MM.1S (cell line): ENCODE measurements at regions not wholly inside any gene's neighbourhood (a gene's known extent, or its start where the extent isn't known, plus 50 kb on each side); places are given as distances from the start of the nearest gene placed in this dataset.

ENCODE experiments used
- DNase-seq: peaks from one replicate; pipeline ENCODE4 v3.0.0-alpha.2; 2015
- H2AFZ ChIP-seq: fragments of 300-600 bp; sonication (generic); 2 replicates; pipeline ENCODE4 v1.6.0; 2016; ENCODE audit warnings: antibody characterized with exemption, low read length
- H3F3A ChIP-seq: fragments of 300-600 bp; sonication (generic); 2 replicates; pipeline ENCODE4 v1.6.1; 2016; ENCODE audit warnings: mild to moderate bottlenecking, antibody characterized with exemption, low read length, moderate library complexity, mixed read lengths; ENCODE audit not compliant: insufficient read depth
- H3K27ac ChIP-seq: fragments of 300-600 bp; sonication (generic); 2 replicates; pipeline ENCODE4 v1.5.1; 2016; ENCODE audit warnings: mild to moderate bottlenecking, low read length
- H3K27me3 ChIP-seq: fragments of 300-600 bp; sonication (generic); replicated peaks from 2 replicates; pipeline ENCODE4 v1.6.0; 2016; ENCODE audit warnings: low read length; ENCODE audit not compliant: insufficient read depth
- H3K36me3 ChIP-seq: fragments of 300-600 bp; sonication (generic); replicated peaks from 2 replicates; pipeline ENCODE4 v1.6.1; 2016; ENCODE audit warnings: mild to moderate bottlenecking, low read length, mixed read lengths; ENCODE audit not compliant: insufficient read depth
- H3K4me1 ChIP-seq: fragments of 300-600 bp; sonication (generic); 2 replicates; pipeline ENCODE4 v1.6.1; 2016; ENCODE audit warnings: low read length, mixed read lengths
- H3K4me2 ChIP-seq: fragments of 300-600 bp; sonication (generic); 2 replicates; pipeline ENCODE4 v1.6.0; 2016; ENCODE audit warnings: low read depth, low read length
- H3K4me3 ChIP-seq: fragments of 300-600 bp; sonication (generic); 2 replicates; pipeline ENCODE4 v1.5.1; 2016; ENCODE audit warnings: low read length, mixed read lengths
- H3K79me2 ChIP-seq: fragments of 300-600 bp; sonication (generic); 2 replicates; pipeline ENCODE4 v1.6.1; 2016; ENCODE audit warnings: mixed run types, low read length, mixed read lengths
- H3K9ac ChIP-seq: fragments of 300-600 bp; sonication (generic); 2 replicates; pipeline ENCODE4 v1.6.1; 2016; ENCODE audit warnings: low read length, mixed read lengths
- H3K9me2 ChIP-seq: fragments of 300-600 bp; sonication (generic); replicated peaks from 2 replicates; pipeline ENCODE4 v1.6.1; 2016; ENCODE audit warnings: mild to moderate bottlenecking, low read length, mixed read lengths; ENCODE audit not compliant: insufficient read depth
- H3K9me3 ChIP-seq: fragments of 300-600 bp; sonication (generic); replicated peaks from 2 replicates; pipeline ENCODE4 v1.6.1; 2016; ENCODE audit warnings: mild to moderate bottlenecking, low read length, mixed read lengths; ENCODE audit not compliant: insufficient read depth
- H4K20me1 ChIP-seq: fragments of 300-600 bp; sonication (generic); 2 replicates; pipeline ENCODE4 v1.6.1; 2016; ENCODE audit warnings: mild to moderate bottlenecking, low read length, moderate library complexity, mixed read lengths; ENCODE audit not compliant: insufficient read depth
- CTCF ChIP-seq: fragments of 300-600 bp; sonication (generic); IDR thresholded peaks from 2 replicates; pipeline ENCODE4 v1.5.1; 2016; ENCODE audit warnings: antibody characterized with exemption, low read length, mixed read lengths
- EZH2 ChIP-seq: fragments of 300-600 bp; sonication (generic); optimal IDR thresholded peaks from 2 replicates; pipeline ENCODE3; 2017; ENCODE audit warnings: low read depth, mild to moderate bottlenecking, antibody characterized with exemption, low read length, mixed read lengths
- EZH2phosphoT487 ChIP-seq: fragments of 300-600 bp; sonication (generic); IDR thresholded peaks from 2 replicates; pipeline ENCODE4 v1.6.1; 2018; ENCODE audit warnings: antibody characterized with exemption, low read length

- H3K36me3 ChIP-seq = no peaks in the 10 kb centered on the region
- H3K9me3 ChIP-seq = no peaks in the 10 kb centered on the region
- TF ChIP-seq EZH2phosphoT487 (no peak), EZH2 (no peak), CTCF (no peak)
- no peak overlapping the region for H3K4me3 ChIP-seq
- H3K9me2 ChIP-seq = no peaks in the 10 kb centered on the region
- DNase-seq = no peak
- H4K20me1 ChIP-seq = no peaks in the 10 kb centered on the region
- H3K4me2 ChIP-seq = no peak overlapping the region
- H2AFZ ChIP-seq = no peak overlapping the region
- H3K27me3 ChIP-seq = no peaks in the 10 kb centered on the region
- no peaks in the 10 kb centered on the region for H3K79me2 ChIP-seq
- no peak overlapping the region for H3K9ac ChIP-seq
- no peak overlapping the region for H3K27ac ChIP-seq
- H3F3A ChIP-seq = no peaks in the 10 kb centered on the region
- peaks cover 9% of the 10 kb centered on the region for H3K4me1 ChIP-seq
Measured at GRCh38 chr17:37830151-37830993, 85.5 kb upstream of the HNF1B start.

GRCh38 chr17:37829592-37830123, 84.8 kb upstream of the HNF1B start:
- DNase-seq = no peak
- H3K27ac ChIP-seq = no peak overlapping the region
- no peak overlapping the region for H3K9ac ChIP-seq
- no peaks in the 10 kb centered on the region for H3K9me3 ChIP-seq
- no peaks in the 10 kb centered on the region for H3K79me2 ChIP-seq
- peaks cover 9% of the 10 kb centered on the region for H3K4me1 ChIP-seq
- no peaks in the 10 kb centered on the region for H3K36me3 ChIP-seq
- H3F3A ChIP-seq = no peaks in the 10 kb centered on the region
- H3K27me3 ChIP-seq = no peaks in the 10 kb centered on the region
- no peak for TF ChIP-seq CTCF
- no peak for TF ChIP-seq EZH2
- TF ChIP-seq EZH2phosphoT487 = no peak
- H3K9me2 ChIP-seq = no peaks in the 10 kb centered on the region
- H2AFZ ChIP-seq = no peak overlapping the region
- no peak overlapping the region for H3K4me2 ChIP-seq
- no peaks in the 10 kb centered on the region for H4K20me1 ChIP-seq
- H3K4me3 ChIP-seq = no peak overlapping the region

- Histone ChIP-seq H3K9ac (no peak overlapping the region), H3K4me3 (no peak overlapping the region), H3K9me2 (no peaks in the 10 kb centered on the region), H3K9me3 (no peaks in the 10 kb centered on the region), H3K36me3 (no peaks in the 10 kb centered on the region), H3K4me1 (peaks cover 9% of the 10 kb centered on the region), H3K27ac (no peak overlapping the region), H4K20me1 (no peaks in the 10 kb centered on the region), H2AFZ (no peak overlapping the region), H3K79me2 (no peaks in the 10 kb centered on the region), H3F3A (no peaks in the 10 kb centered on the region), H3K4me2 (no peak overlapping the region), H3K27me3 (no peaks in the 10 kb centered on the region)
- no peak for TF ChIP-seq EZH2
- no peak for DNase-seq
Measured at GRCh38 chr17:37828651-37829124, 83.8 kb upstream of the HNF1B start.
